ENCODE measurements at regions not wholly inside any gene's neighbourhood (a gene's known extent, or its start where the extent isn't known, plus 50 kb on each side); places are given as distances from the start of the nearest gene placed in this dataset.

DNA sequence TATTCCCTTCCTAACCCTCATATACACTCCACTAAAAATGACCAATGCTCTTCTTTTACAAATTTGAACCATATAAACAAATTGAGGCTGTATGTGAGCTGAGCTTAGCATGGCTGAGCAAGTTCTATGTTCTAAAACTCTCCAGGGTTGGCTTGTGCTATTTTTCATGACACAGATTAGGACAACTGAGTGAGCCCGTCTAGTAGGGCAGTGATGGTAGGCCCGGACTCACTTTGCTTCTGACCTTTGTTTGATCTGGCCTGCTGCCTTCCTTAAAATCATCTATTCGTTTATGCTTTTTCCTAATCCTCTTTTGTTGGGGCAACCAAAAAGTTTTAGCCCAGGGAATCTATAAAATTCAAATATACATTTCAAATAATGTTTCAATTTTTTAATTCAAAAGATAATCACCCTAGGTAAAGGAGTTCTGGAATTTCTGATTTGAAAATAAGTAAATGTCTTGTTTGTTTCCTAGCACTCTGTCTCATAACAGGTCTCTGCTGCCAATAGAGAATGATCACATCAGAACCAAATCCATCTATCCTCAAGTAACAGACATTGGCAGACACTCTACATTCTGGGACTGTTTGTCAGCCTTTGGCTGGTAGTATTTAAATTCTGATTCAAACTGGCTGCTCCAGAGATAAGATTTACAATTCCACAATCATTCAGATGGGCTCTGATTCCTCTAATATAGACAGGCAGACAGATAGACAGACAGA is 217.0 kb upstream of the TARS1 start:
- TF ChIP-seq, protein P1, sequence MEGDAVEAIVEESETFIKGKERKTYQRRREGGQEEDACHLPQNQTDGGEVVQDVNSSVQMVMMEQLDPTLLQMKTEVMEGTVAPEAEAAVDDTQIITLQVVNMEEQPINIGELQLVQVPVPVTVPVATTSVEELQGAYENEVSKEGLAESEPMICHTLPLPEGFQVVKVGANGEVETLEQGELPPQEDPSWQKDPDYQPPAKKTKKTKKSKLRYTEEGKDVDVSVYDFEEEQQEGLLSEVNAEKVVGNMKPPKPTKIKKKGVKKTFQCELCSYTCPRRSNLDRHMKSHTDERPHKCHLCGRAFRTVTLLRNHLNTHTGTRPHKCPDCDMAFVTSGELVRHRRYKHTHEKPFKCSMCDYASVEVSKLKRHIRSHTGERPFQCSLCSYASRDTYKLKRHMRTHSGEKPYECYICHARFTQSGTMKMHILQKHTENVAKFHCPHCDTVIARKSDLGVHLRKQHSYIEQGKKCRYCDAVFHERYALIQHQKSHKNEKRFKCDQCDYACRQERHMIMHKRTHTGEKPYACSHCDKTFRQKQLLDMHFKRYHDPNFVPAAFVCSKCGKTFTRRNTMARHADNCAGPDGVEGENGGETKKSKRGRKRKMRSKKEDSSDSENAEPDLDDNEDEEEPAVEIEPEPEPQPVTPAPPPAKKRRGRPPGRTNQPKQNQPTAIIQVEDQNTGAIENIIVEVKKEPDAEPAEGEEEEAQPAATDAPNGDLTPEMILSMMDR (IDR thresholded peaks at IDR 0.05): no peak
- TF ChIP-seq POLR2A (IDR thresholded peaks at IDR 0.05): no peak
